Esophagus (tissue), 2 donors: ENCODE measurements at regions not wholly inside any gene's neighbourhood (a gene's known extent, or its start where the extent isn't known, plus 50 kb on each side); places are given as distances from the start of the nearest gene placed in this dataset.

Source experiments
- H3K27ac ChIP-seq, 2 donors: one replicate each; pipeline ENCODE4 v1.5.1; 2013; ENCODE audit warnings: low read depth in 2 of 2, mild to moderate bottlenecking in 2 of 2, inconsistent platforms in 1 of 2, low read length in 1 of 2, moderate library complexity in 1 of 2
- H3K27me3 ChIP-seq, 2 donors: one replicate each; pipeline ENCODE4 v1.6.1; 2013; ENCODE audit warnings: low read length in 2 of 2, control low read depth in 1 of 2, mild to moderate bottlenecking in 1 of 2; ENCODE audit not compliant: insufficient read depth in 2 of 2, control insufficient read depth in 1 of 2
- H3K36me3 ChIP-seq, 2 donors: one replicate each; pipeline ENCODE4 v1.6.1; 2013; ENCODE audit warnings: low read length in 1 of 2; ENCODE audit not compliant: control insufficient read depth in 2 of 2, insufficient read depth in 2 of 2
- H3K4me1 ChIP-seq, 2 donors: one replicate each; pipeline ENCODE4 v1.6.1; 2013; ENCODE audit warnings: low read length in 1 of 2; ENCODE audit not compliant: control insufficient read depth in 2 of 2, insufficient read depth in 2 of 2
- H3K4me3 ChIP-seq, 2 donors: one replicate each; pipeline ENCODE4 v1.5.1; 2013; ENCODE audit warnings: low read length in 2 of 2, mild to moderate bottlenecking in 2 of 2, low read depth in 1 of 2, moderate library complexity in 1 of 2
- H3K9me3 ChIP-seq, 2 donors: one replicate each; pipeline ENCODE4 v1.6.1; 2013; ENCODE audit warnings: mild to moderate bottlenecking in 2 of 2, low read depth in 1 of 2, low read length in 1 of 2, moderate library complexity in 1 of 2; ENCODE audit not compliant: control insufficient read depth in 2 of 2, insufficient read depth in 1 of 2
- WGBS, 2 donors: extraction: QIAGEN DNeasy Blood & Tissue Kit; methylation state at CpG; one replicate each; pipeline ENCODE4 v1.1.7; 2013; 5-methylcytosine and 5-hydroxymethylcytosine counted together
- donor health status: healthy with polysubstance abuse.
- donor health status: Bipolar disorder and iron deficiency.

GRCh38 chr5:20231040-20231439 lies 243.0 kb upstream of the CDH18 start:
- H3K4me3 ChIP-seq = no peak overlapping the region
- no peak overlapping the region for H3K27ac ChIP-seq
- H3K27me3 ChIP-seq = no peaks in the 10 kb centered on the region
- no peaks in the 10 kb centered on the region for H3K4me1 ChIP-seq
- no peaks in the 10 kb centered on the region for H3K9me3 ChIP-seq
- no peaks in the 10 kb centered on the region for H3K36me3 ChIP-seq
- WGBS, 2 donors = 84 to 89% methylated on average over 7 of the region's 7 CpGs

DNA sequence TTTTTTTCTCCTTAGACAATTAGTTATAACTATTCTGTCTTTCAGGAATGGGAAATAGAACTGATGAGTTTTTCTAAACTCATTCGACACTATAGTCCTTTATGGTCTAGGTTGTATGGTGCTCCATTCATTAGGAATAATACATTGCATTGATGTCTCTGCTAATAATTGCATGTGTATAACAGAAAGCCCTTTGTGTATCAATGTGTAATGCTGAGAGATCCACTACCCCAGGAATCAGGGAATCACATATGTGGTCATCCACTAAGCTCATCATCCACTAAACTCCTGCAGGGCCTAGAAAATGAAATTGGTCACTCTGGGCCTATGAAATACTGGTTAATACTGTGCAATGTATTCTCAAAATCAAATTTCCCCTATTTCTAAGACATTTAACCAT lies 242.0 kb upstream of the CDH18 start:
- Histone ChIP-seq H3K4me3 (no peak overlapping the region), H3K27ac (no peak overlapping the region), H3K4me1 (no peaks in the 10 kb centered on the region), H3K27me3 (no peaks in the 10 kb centered on the region), H3K9me3 (no peaks in the 10 kb centered on the region), H3K36me3 (no peaks in the 10 kb centered on the region)
- 85 to 86% methylated on average over 1 of the region's 1 CpG for WGBS, 2 donors

DNA sequence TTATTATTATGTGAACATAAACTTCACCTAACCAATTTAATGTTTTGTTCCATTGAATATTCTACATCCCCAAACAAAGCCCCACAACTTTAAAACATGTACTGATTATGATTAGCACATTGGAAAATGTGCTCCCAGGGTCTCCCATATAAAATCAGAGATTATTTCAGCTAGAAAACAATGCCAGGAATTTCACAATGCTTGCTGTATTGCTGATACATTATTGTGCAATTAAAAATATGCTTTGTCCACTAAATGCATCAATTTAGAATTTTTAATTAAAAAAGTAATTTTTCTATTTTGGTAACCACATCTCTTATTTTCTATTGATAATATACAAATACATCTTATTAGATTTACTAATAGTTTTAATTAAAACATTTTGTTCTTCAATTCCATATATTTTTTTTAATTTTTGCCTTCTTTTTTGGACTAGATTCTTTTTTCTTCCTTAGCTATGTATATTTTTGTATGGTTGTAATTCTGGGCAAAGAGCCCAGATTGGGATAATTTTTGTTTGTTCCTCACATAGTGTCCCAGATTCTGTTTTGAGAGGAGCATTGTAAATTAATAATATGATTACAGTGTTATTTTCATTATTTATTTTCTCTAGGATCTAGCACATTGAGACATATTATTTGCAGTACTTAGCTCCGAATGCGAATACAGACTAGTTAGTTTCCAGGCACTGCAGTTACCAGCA lies 241.5 kb upstream of the CDH18 start:
- Histone ChIP-seq H3K9me3 (no peaks in the 10 kb centered on the region), H3K27ac (no peak overlapping the region), H3K4me3 (no peak overlapping the region), H3K4me1 (no peaks in the 10 kb centered on the region), H3K27me3 (no peaks in the 10 kb centered on the region), H3K36me3 (no peaks in the 10 kb centered on the region)
- WGBS, 2 donors = 64 to 87% methylated on average over 2 of the region's 2 CpGs

GRCh38 chr5:20224966-20225365 lies 237.0 kb upstream of the CDH18 start:
- Histone ChIP-seq H3K4me3 (no peak overlapping the region), H3K27ac (no peak overlapping the region), H3K27me3 (no peaks in the 10 kb centered on the region), H3K4me1 (no peaks in the 10 kb centered on the region), H3K36me3 (no peaks in the 10 kb centered on the region), H3K9me3 (no peaks in the 10 kb centered on the region)
- WGBS, 2 donors = 67 to 82% methylated on average over 2 of the region's 2 CpGs

- 46 to 54% methylated on average over 1 of the region's 1 CpG for WGBS, 2 donors
- H3K27me3 ChIP-seq = no peaks in the 10 kb centered on the region
- no peaks in the 10 kb centered on the region for H3K36me3 ChIP-seq
- H3K4me3 ChIP-seq = no peak overlapping the region
- no peaks in the 10 kb centered on the region for H3K4me1 ChIP-seq
- no peak overlapping the region for H3K27ac ChIP-seq
- no peaks in the 10 kb centered on the region for H3K9me3 ChIP-seq
Observed at GRCh38 chr5:20224046-20224445, 236.0 kb upstream of the CDH18 start.

- WGBS, 2 donors = 34 to 36% methylated on average over 2 of the region's 2 CpGs
- Histone ChIP-seq H3K27me3 (no peaks in the 10 kb centered on the region), H3K9me3 (no peaks in the 10 kb centered on the region), H3K36me3 (no peaks in the 10 kb centered on the region), H3K4me3 (no peak overlapping the region), H3K27ac (no peak overlapping the region), H3K4me1 (no peaks in the 10 kb centered on the region)
Observed at GRCh38 chr5:20223451-20223850, 235.5 kb upstream of the CDH18 start.

GRCh38 chr5:20215257-20215656 lies 227.3 kb upstream of the CDH18 start:
- Histone ChIP-seq H3K4me1 (no peaks in the 10 kb centered on the region), H3K4me3 (no peak overlapping the region), H3K27ac (no peak overlapping the region), H3K27me3 (no peaks in the 10 kb centered on the region), H3K9me3 (no peaks in the 10 kb centered on the region), H3K36me3 (no peaks in the 10 kb centered on the region)
- 70 to 86% methylated on average over 1 of the region's 1 CpG for WGBS, 2 donors

GRCh38 chr5:20213803-20214202 lies 225.8 kb upstream of the CDH18 start:
- no peaks in the 10 kb centered on the region for H3K36me3 ChIP-seq
- WGBS, 2 donors = 80 to 81% methylated on average over 2 of the region's 2 CpGs
- H3K9me3 ChIP-seq = no peaks in the 10 kb centered on the region
- H3K4me1 ChIP-seq = no peaks in the 10 kb centered on the region
- no peaks in the 10 kb centered on the region for H3K27me3 ChIP-seq
- no peak overlapping the region for H3K27ac ChIP-seq
- H3K4me3 ChIP-seq = no peak overlapping the region

DNA sequence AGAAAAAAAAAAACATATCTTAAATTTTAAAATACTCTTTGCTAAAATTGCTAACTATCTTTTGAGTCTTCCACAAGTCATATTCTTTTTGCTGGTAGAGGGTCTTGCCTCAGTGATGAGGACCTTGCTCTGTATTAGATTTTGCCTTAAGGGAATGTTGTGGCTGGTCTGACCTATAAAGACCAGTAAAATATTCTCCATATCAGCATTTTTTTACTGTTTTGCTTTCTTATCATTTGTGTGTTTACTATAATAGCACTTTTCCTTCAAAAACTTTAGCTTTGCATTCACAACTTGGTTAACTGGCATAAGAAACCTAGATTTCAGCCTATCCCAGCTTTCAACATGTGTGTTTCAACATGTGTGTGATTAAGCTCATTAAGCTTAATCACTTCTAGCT lies 224.7 kb upstream of the CDH18 start:
- Histone ChIP-seq H3K27ac (no peak overlapping the region), H3K36me3 (no peaks in the 10 kb centered on the region), H3K27me3 (no peaks in the 10 kb centered on the region), H3K4me1 (no peaks in the 10 kb centered on the region), H3K9me3 (no peaks in the 10 kb centered on the region), H3K4me3 (no peak overlapping the region)

DNA sequence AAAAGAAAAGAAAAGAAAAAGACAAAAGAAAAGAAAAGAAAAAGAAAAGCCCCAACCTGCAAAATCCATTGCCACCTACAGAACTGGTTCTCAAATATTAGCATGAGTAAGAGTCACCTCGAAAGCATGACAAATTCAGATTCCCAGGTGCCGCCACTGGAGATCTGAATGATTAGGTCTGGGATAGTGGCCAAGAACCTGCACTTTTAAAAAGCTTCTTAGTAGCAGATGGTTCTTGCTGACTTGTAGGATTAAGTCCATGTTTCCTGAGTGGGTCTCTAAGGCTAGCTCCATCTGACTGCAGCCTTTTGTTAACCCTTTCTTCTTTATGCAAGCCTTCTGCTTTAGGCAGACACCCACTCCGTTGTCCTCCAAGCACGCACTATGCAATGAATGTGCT lies 178.5 kb upstream of the CDH18 start:
- 68 to 69% methylated on average over 4 of the region's 4 CpGs for WGBS, 2 donors
- H3K36me3 ChIP-seq = no peaks in the 10 kb centered on the region
- no peaks in the 10 kb centered on the region for H3K4me1 ChIP-seq
- H3K27ac ChIP-seq = no peak overlapping the region
- H3K27me3 ChIP-seq = no peaks in the 10 kb centered on the region
- H3K4me3 ChIP-seq = no peak overlapping the region
- H3K9me3 ChIP-seq = no peaks in the 10 kb centered on the region
